Breast epithelium (tissue), 3 donors: ENCODE measurements at regions not wholly inside any gene's neighbourhood (a gene's known extent, or its start where the extent isn't known, plus 50 kb on each side); places are given as distances from the start of the nearest gene placed in this dataset.
"Not testable (repeated sequence)": the region's sequence is repeated elsewhere in the genome, so short reads cannot be mapped to it uniquely, and the experiment has no call there.

Source experiments
- POLR2A ChIP-seq: fragments of 450-650 bp; IDR thresholded peaks from one replicate; pipeline ENCODE4 v1.6.1; 2016; ENCODE audit warnings: antibody characterized with exemption, mild to moderate bottlenecking, moderate library complexity
- TF ChIP-seq, protein P1 (sequence below), 3 donors: fragments of 450-650 bp; IDR thresholded peaks; one replicate each; pipeline ENCODE4 v1.5.1; 2016 to 2017; ENCODE audit warnings: antibody characterized with exemption in 3 of 3, mild to moderate bottlenecking in 3 of 3, moderate library complexity in 3 of 3

- TF ChIP-seq, protein P1, sequence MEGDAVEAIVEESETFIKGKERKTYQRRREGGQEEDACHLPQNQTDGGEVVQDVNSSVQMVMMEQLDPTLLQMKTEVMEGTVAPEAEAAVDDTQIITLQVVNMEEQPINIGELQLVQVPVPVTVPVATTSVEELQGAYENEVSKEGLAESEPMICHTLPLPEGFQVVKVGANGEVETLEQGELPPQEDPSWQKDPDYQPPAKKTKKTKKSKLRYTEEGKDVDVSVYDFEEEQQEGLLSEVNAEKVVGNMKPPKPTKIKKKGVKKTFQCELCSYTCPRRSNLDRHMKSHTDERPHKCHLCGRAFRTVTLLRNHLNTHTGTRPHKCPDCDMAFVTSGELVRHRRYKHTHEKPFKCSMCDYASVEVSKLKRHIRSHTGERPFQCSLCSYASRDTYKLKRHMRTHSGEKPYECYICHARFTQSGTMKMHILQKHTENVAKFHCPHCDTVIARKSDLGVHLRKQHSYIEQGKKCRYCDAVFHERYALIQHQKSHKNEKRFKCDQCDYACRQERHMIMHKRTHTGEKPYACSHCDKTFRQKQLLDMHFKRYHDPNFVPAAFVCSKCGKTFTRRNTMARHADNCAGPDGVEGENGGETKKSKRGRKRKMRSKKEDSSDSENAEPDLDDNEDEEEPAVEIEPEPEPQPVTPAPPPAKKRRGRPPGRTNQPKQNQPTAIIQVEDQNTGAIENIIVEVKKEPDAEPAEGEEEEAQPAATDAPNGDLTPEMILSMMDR (IDR thresholded peaks at IDR 0.05), result not testable (repeated sequence)
- TF ChIP-seq POLR2A, result not testable (repeated sequence)
Measured at GRCh38 chr1:199254040-199254439, 615.2 kb downstream of the PTPRC start.
